MM.1S (cell line): ENCODE measurements at regions not wholly inside any gene's neighbourhood (a gene's known extent, or its start where the extent isn't known, plus 50 kb on each side); places are given as distances from the start of the nearest gene placed in this dataset.

Source experiments
- DNase-seq: peaks from one replicate; pipeline ENCODE4 v3.0.0-alpha.2; 2015
- H2AFZ ChIP-seq: fragments of 300-600 bp; sonication (generic); 2 replicates; pipeline ENCODE4 v1.6.0; 2016; ENCODE audit warnings: antibody characterized with exemption, low read length
- H3F3A ChIP-seq: fragments of 300-600 bp; sonication (generic); 2 replicates; pipeline ENCODE4 v1.6.1; 2016; ENCODE audit warnings: mild to moderate bottlenecking, antibody characterized with exemption, low read length, moderate library complexity, mixed read lengths; ENCODE audit not compliant: insufficient read depth
- H3K27ac ChIP-seq: fragments of 300-600 bp; sonication (generic); 2 replicates; pipeline ENCODE4 v1.5.1; 2016; ENCODE audit warnings: mild to moderate bottlenecking, low read length
- H3K27me3 ChIP-seq: fragments of 300-600 bp; sonication (generic); replicated peaks from 2 replicates; pipeline ENCODE4 v1.6.0; 2016; ENCODE audit warnings: low read length; ENCODE audit not compliant: insufficient read depth
- H3K36me3 ChIP-seq: fragments of 300-600 bp; sonication (generic); replicated peaks from 2 replicates; pipeline ENCODE4 v1.6.1; 2016; ENCODE audit warnings: mild to moderate bottlenecking, low read length, mixed read lengths; ENCODE audit not compliant: insufficient read depth
- H3K4me1 ChIP-seq: fragments of 300-600 bp; sonication (generic); 2 replicates; pipeline ENCODE4 v1.6.1; 2016; ENCODE audit warnings: low read length, mixed read lengths
- H3K4me2 ChIP-seq: fragments of 300-600 bp; sonication (generic); 2 replicates; pipeline ENCODE4 v1.6.0; 2016; ENCODE audit warnings: low read depth, low read length
- H3K4me3 ChIP-seq: fragments of 300-600 bp; sonication (generic); 2 replicates; pipeline ENCODE4 v1.5.1; 2016; ENCODE audit warnings: low read length, mixed read lengths
- H3K79me2 ChIP-seq: fragments of 300-600 bp; sonication (generic); 2 replicates; pipeline ENCODE4 v1.6.1; 2016; ENCODE audit warnings: mixed run types, low read length, mixed read lengths
- H3K9ac ChIP-seq: fragments of 300-600 bp; sonication (generic); 2 replicates; pipeline ENCODE4 v1.6.1; 2016; ENCODE audit warnings: low read length, mixed read lengths
- H3K9me2 ChIP-seq: fragments of 300-600 bp; sonication (generic); replicated peaks from 2 replicates; pipeline ENCODE4 v1.6.1; 2016; ENCODE audit warnings: mild to moderate bottlenecking, low read length, mixed read lengths; ENCODE audit not compliant: insufficient read depth
- H3K9me3 ChIP-seq: fragments of 300-600 bp; sonication (generic); replicated peaks from 2 replicates; pipeline ENCODE4 v1.6.1; 2016; ENCODE audit warnings: mild to moderate bottlenecking, low read length, mixed read lengths; ENCODE audit not compliant: insufficient read depth
- H4K20me1 ChIP-seq: fragments of 300-600 bp; sonication (generic); 2 replicates; pipeline ENCODE4 v1.6.1; 2016; ENCODE audit warnings: mild to moderate bottlenecking, low read length, moderate library complexity, mixed read lengths; ENCODE audit not compliant: insufficient read depth
- EZH2 ChIP-seq: fragments of 300-600 bp; sonication (generic); optimal IDR thresholded peaks from 2 replicates; pipeline ENCODE3; 2017; ENCODE audit warnings: low read depth, mild to moderate bottlenecking, antibody characterized with exemption, low read length, mixed read lengths
- EZH2phosphoT487 ChIP-seq: fragments of 300-600 bp; sonication (generic); IDR thresholded peaks from 2 replicates; pipeline ENCODE4 v1.6.1; 2018; ENCODE audit warnings: antibody characterized with exemption, low read length
- TF ChIP-seq, protein P1 (sequence below): fragments of 300-600 bp; sonication (generic); IDR thresholded peaks from 2 replicates; pipeline ENCODE4 v1.5.1; 2016; ENCODE audit warnings: antibody characterized with exemption, low read length, mixed read lengths

DNA sequence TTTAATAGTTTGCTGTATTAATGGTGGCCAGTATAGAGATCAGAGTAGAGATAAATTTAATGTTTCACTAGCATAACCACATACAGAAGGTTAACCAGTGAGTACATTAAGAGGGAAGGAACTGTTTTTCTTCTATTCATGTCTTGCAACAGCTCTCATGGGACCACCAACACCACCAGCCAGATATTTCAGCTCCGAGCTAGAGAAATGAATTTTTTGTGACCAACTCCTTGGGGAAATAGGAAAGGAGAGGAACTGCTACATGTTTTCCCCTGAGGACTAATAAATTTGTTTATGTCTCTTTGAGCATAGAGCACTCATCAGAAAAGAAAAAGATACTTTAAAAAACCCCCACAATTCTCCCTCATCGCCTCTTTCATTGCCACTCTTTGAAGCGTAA lies 247.5 kb downstream of the MBNL1 start:
- Histone ChIP-seq H3F3A (no peaks in the 10 kb centered on the region), H3K79me2 (no peaks in the 10 kb centered on the region), H2AFZ (no peak overlapping the region), H3K4me1 (no peaks in the 10 kb centered on the region), H3K9ac (no peak overlapping the region), H4K20me1 (no peaks in the 10 kb centered on the region), H3K9me3 (no peaks in the 10 kb centered on the region), H3K36me3 (no peaks in the 10 kb centered on the region), H3K4me3 (no peak overlapping the region), H3K27me3 (no peaks in the 10 kb centered on the region), H3K9me2 (no peaks in the 10 kb centered on the region), H3K4me2 (no peak overlapping the region), H3K27ac (no peak overlapping the region)
- TF ChIP-seq EZH2 (no peak), EZH2phosphoT487 (no peak)
- TF ChIP-seq, protein P1, sequence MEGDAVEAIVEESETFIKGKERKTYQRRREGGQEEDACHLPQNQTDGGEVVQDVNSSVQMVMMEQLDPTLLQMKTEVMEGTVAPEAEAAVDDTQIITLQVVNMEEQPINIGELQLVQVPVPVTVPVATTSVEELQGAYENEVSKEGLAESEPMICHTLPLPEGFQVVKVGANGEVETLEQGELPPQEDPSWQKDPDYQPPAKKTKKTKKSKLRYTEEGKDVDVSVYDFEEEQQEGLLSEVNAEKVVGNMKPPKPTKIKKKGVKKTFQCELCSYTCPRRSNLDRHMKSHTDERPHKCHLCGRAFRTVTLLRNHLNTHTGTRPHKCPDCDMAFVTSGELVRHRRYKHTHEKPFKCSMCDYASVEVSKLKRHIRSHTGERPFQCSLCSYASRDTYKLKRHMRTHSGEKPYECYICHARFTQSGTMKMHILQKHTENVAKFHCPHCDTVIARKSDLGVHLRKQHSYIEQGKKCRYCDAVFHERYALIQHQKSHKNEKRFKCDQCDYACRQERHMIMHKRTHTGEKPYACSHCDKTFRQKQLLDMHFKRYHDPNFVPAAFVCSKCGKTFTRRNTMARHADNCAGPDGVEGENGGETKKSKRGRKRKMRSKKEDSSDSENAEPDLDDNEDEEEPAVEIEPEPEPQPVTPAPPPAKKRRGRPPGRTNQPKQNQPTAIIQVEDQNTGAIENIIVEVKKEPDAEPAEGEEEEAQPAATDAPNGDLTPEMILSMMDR: no peak
- no peak for DNase-seq

DNA sequence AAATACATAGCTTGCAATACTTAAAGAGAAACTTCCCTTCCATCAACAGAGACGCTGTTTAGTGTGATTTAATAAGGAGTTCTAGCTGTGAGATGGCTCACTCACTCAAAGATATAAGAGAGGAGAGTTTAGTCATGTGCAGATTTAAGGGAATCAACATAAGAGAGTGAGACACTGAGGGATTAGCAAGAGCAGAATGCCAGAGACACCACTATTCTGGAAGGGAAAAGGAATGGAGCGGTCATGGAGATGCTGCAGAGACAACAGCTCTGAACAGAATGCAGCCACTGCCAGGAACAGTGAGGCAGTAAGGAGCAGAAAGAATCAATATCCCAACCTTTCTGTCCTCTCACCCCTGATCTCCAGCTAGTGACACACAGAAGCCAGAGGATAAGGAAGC lies 248.8 kb downstream of the MBNL1 start:
- Histone ChIP-seq H3K79me2 (no peaks in the 10 kb centered on the region), H4K20me1 (no peaks in the 10 kb centered on the region), H3K27ac (no peak overlapping the region), H3K4me1 (no peaks in the 10 kb centered on the region), H3K9me3 (no peaks in the 10 kb centered on the region), H3K4me2 (no peak overlapping the region), H3F3A (no peaks in the 10 kb centered on the region), H3K4me3 (no peak overlapping the region), H3K9ac (no peak overlapping the region), H3K36me3 (no peaks in the 10 kb centered on the region), H2AFZ (no peak overlapping the region), H3K27me3 (no peaks in the 10 kb centered on the region), H3K9me2 (no peaks in the 10 kb centered on the region)
- TF ChIP-seq EZH2: no peak
- TF ChIP-seq EZH2phosphoT487: no peak
- no peak for DNase-seq

DNA sequence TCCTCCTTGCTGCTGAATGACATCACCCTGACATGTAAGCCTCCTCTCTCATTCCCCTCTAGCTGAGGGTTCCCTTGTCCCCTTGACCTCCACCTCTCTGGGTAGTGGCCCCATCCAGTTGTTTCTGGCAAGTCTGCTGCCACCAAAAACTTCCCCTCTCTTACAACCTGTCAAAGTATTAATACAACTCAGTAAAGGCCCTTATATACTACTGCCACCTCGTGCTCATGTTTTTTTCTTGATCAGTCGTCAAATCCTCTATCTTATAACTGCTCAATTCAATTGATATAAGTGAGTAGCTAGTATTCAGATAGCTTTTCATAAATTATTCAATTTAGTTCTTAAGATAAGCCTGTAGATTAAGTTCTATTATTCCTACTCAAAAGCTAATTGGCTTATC lies 249.6 kb downstream of the MBNL1 start:
- Histone ChIP-seq H3K4me3 (no peak overlapping the region), H3F3A (no peaks in the 10 kb centered on the region), H3K9me2 (no peaks in the 10 kb centered on the region), H3K79me2 (no peaks in the 10 kb centered on the region), H3K4me2 (no peak overlapping the region), H3K27me3 (no peaks in the 10 kb centered on the region), H3K9me3 (no peaks in the 10 kb centered on the region), H3K9ac (no peak overlapping the region), H3K27ac (no peak overlapping the region), H2AFZ (no peak overlapping the region), H3K4me1 (no peaks in the 10 kb centered on the region), H3K36me3 (no peaks in the 10 kb centered on the region), H4K20me1 (no peaks in the 10 kb centered on the region)
- no peak for DNase-seq
- TF ChIP-seq, protein P1: no peak
- TF ChIP-seq EZH2 (no peak), EZH2phosphoT487 (no peak)

DNA sequence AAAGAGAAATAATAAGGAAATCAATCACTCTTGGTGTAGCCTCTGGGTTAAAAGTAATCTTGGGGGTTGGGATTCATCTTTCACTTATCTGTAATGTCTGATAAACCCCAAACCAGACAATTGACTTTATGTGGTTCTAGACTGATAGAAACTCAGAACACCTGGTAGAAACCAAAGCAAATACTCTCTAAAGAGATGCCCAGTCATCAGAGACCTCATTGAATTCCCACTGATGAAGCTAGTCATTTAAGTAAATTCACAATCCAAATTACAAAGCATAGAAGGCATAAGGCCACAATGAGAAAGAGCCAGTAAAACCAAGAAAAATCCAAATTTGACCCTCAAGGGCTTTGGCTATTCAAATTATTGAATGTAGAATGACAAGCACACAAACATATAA lies 250.6 kb downstream of the MBNL1 start:
- H3K9ac ChIP-seq: no peak overlapping the region
- TF ChIP-seq, protein P1: no peak
- TF ChIP-seq EZH2phosphoT487: no peak
- no peak for TF ChIP-seq EZH2

More for the DNA sequence above, 250.6 kb downstream of the MBNL1 start:
- Histone ChIP-seq H3K4me1 (no peaks in the 10 kb centered on the region), H3K9me3 (no peaks in the 10 kb centered on the region), H3K27ac (no peak overlapping the region), H3K4me2 (no peak overlapping the region), H2AFZ (no peak overlapping the region), H3K36me3 (no peaks in the 10 kb centered on the region), H3K27me3 (no peaks in the 10 kb centered on the region), H3K4me3 (no peak overlapping the region), H3K79me2 (no peaks in the 10 kb centered on the region), H3K9me2 (no peaks in the 10 kb centered on the region), H4K20me1 (no peaks in the 10 kb centered on the region), H3F3A (no peaks in the 10 kb centered on the region)
- no peak for DNase-seq
